ENCODE measurements at regions not wholly inside any gene's neighbourhood (a gene's known extent, or its start where the extent isn't known, plus 50 kb on each side); places are given as distances from the start of the nearest gene placed in this dataset.
"Not testable (repeated sequence)": the region's sequence is repeated elsewhere in the genome, so short reads cannot be mapped to it uniquely, and the experiment has no call there.

- DNase-seq = no peak
Measured at GRCh38 chr2:47650001-47650535, 79.3 kb upstream of the KCNK12 start.

DNA sequence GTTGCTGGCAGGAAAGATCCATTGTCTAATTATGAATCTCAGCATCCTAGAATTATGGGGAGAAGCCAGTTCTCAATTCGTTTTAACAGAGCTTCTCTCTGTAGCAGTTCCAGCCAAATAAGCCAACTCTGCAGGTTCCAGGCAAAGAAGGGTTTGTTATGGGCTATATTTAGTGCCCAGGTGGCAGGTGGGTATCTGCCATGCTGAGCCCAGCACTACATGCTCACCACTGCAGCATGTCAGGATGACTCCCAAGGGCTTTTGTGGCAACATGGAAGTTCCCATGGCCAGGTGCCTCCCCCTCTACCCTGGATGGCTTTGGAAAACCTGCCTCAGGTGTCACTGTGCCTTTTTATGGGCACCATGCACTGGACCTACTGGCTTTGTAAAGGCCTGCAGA is 74.5 kb upstream of the KCNK12 start:
- no peak for DNase-seq

DNA sequence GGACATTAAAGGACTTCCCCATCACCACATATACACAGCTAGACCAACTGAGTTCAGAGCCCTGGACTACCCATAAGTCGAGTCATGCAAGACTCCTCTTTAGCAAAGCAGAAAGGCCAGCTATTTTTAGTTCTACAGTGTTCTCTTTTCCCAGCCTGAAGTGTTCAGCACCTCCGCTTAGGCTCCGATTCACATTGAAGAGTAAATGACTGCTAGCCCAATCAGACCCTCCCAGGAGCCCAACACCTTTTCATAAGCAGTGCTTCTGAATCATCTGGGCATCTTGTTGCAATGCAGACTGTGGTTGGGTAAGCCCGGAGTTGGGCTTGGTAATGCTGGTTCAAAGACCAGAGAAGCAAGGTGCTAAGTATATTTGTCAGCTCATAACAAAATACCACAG is 73.6 kb upstream of the KCNK12 start:
- no peak for DNase-seq

GRCh38 chr2:47641366-47641765 is 70.6 kb upstream of the KCNK12 start:
- DNase-seq = no peak

- no peak for DNase-seq
Measured at GRCh38 chr2:47640356-47640755, 69.6 kb upstream of the KCNK12 start.

DNA sequence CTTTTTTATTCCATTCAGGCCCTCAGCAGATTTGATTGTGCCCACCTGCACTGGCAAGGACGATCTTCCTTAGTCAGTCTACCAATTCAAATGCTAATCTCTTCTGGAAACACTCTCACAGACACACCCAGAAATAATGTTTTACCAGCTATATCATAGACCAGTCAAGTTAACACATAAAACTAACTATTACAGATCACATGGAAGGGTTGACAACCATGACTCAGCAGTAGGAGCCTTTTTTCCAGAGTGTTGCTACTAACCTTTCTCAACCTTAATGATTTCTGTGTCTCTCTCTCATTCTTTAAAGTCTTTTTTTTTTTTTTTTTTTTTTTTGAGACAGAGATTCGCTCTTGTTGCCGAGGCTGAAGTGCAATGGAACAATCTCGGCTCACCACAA is 68.7 kb upstream of the KCNK12 start:
- no peak for DNase-seq

DNA sequence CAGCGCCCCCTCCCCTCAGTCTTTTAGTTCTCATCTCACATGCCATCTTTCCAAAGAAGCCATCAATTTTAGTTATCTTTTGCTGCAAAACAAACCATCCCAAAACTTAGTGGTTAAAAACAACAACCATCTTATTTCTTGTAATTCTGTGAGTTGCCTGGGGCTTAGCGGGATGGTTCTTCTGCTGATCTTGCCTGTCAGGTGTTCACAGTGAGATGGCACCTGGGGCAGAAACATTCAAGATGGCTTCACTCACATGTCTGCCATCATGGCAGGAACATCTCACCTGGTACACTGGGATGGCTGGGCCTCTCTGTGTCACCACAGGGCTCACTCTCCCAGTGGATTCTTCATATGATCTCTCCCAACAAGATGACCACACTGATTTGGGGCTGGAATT is 67.6 kb upstream of the KCNK12 start:
- DNase-seq = no peak

DNA sequence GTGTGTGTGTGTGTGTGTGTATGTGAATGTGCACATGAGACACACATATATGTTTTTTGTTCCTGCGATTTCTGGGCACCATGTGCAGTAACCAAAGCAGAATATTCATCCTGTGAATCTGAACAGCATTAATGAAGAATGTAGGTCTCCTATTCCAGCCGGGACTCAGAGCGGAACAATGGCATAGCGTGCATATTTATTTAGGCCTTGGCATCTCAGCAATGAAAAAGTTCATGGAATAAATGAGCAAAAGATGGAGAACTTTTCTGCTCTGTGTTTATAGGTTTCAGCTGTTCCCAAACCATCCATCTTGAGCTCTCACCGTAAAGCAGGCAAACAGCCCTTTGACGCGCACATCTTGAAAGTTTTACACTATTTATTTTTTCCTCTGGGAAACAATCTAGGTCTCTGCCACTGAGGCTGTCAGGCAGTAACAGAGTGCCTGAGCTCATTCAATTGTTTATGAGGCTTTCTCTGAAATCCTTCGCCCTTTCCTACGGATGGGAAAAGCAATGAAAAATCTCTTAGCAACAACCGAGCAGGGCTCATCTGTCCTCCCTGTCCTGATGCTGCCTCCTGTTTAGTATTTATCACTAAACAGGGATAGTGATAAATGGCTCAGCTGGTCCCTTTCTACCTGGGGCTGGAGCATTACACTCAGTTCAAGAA is 65.9 kb upstream of the KCNK12 start:
- DNase-seq = no peak

DNA sequence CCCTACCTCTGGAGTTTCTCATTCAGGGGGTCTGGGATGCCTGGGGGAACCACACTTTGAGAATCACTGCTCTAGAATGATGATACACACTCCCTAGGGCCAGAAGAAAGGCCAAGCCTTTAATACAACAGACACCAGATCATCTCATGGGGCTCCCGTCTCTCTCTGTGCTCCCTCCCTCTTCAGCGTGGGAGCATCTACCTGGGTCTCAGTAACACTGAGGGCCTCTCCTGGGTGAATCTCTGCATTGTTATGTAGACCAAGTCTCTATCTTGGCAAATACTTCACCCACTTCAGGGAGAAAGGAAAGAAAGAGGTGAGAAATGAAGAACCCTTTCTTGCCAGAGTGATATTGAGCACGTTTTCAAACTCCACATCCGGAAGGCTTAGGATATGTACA is 65.4 kb upstream of the KCNK12 start:
- DNase-seq = no peak

DNA sequence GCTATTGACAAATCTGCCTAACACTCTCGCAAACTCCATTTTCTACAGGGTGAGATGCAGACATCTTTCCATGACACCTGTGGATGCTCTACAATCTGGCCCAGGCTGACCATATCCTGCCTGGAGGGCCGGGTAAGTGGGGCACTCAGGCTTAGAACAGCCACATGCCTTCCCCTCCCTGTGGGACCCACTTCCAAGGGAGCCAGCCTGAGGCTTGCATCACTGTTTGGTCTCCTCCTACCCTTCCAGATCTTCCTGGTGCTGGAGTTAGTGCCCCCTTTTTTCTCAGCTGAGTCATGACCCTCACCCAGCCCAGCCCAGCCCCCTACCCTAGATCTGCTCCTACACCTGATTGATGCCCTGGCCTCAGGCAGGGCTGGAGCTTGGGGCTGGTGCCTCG is 62.0 kb upstream of the KCNK12 start:
- DNase-seq = no peak

DNA sequence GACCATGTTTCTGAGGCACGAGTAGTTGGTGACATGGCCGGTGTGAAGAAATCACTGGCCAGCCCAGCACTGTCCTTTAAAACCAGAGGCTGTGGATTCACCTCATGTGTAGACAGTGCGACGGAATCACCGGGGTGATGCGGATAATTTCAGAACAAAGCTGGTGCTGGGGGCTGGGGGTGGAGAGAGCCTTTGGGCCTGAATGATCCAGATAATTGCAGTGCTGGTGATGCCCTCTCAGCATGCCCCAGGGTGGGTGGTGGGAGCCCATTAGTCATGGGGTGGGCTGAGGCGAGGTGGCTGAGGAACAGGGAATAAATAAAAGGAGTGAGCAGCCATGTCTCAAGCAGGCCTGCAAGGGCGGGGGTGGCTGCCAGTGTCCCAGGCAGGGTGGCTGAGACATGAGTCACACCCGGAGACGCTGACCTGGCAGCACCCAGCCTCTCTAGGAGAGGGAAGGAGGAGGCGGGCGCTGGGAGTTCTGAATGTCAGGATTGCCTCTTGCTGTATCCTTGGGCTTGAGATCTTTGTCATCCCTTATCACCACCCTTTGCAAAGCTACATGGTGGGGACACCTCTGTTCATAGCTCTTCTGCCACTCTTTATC is 61.1 kb upstream of the KCNK12 start:
- no peak for DNase-seq

DNA sequence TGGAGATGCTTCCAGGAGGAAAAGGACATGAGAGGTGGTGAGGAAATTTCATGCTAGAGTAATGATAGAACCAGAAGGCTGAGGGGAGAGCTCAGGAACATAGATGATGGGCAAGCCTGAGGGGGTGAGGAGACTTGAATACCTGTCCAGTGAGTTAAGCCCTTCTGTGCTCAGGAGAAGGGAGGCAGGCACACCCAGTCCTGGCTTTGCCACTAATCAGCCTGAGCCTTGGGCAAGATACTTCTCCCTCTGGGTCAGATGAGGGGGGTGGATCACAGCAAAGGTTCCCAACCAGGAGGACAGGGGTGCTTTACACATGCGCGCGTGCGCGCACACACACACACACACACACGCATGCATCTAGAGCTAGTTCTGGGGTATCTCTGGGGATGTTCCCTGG is 60.5 kb upstream of the KCNK12 start:
- no peak for DNase-seq

DNA sequence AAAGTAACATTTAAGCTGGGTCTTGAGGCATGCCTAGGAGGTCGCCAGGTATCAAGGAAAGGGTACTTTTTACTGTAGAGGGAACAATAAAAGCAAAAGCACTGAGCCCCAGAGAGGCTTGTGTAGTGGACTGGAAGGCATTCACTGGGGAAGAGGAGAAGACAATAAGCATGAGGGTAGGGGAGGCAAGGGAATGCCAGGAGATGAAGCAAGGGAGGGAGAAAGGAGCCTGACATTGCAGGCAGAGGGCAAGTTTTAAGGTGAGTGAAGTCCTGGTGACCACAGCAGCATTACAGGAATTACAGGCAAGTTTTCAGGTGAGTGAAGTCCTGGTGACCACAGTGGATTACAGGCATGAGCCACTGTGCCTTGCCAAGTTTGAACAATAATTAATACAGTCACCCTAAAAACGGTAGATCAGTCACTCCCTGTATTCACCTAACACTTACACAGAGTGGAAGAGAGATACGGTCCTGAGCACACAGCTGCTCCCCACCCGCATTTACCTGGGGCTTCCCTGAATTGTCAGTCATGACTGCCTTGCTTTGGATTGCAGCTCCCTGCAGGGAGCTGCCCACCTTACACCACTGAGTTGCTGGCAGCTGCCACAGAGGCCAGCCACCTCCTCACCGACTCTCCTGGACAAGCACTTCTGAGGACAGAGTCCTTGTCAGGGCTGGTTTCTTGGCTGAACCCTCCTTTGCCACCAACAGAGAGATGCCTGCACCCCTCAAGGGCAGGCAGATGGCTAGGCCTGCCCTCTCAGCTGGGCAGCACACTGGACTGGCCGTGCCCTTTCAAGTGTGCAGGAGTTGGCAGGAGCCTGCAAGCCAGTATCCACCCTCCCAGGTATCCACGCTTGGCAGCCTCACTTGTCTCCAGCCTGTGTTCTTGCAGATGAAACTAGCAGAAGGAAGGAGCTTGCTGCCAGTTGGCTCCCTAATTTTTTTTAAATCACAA is 59.0 kb upstream of the KCNK12 start:
- no peak for DNase-seq

DNA sequence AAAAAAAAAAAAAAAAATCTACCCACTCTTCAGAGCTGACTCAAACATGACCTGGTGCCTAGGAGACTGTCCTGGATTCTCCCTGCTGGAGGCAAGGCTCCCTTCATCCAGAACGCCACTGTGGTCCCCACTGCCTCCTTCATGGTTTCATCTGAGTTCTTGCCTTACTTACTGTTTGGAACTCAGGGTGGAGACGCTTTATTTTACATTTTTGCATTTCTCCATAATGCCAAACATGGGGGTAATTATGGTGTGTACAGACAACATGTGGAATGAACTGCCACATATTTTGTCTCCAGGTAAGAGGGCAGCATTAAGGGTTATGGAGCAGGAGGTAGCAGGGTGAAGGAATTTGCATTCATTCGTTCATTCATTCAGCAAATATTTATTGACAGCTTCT is 58.1 kb upstream of the KCNK12 start:
- DNase-seq = no peak

- DNase-seq = no peak
Measured at GRCh38 chr2:47626664-47627063, 55.9 kb upstream of the KCNK12 start.

DNA sequence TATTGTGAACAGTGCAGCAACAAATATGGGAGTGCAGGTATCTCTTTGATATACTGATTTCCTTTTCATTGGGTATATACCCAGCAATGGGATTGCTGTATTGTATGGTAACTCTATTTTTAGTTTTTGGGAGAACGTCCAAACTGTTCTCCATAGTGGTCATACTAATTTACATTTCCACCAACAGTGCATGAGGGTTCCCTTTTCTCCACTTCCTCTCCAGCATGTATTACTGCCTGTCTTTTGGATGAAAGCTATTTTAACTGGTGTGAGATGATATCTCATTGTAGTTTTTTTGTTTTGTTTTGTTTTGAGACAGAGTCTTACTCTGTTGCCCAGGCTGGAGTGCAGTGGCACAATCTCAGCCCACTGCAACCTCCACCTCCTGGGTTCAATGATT is 52.4 kb upstream of the KCNK12 start:
- DNase-seq = not testable (repeated sequence)

- no peak for DNase-seq
Measured at GRCh38 chr2:47620770-47621437, 50.1 kb upstream of the KCNK12 start.

Data from DMS79 treated with DMSO at 0.1 percent for 48 hours (cell line).